Urinary bladder (tissue), 3 donors: ENCODE measurements at regions not wholly inside any gene's neighbourhood (a gene's known extent, or its start where the extent isn't known, plus 50 kb on each side); places are given as distances from the start of the nearest gene placed in this dataset.
"Not testable (repeated sequence)": the region's sequence is repeated elsewhere in the genome, so short reads cannot be mapped to it uniquely, and the experiment has no call there.

Source experiments
- DNase-seq: peaks from one replicate; pipeline ENCODE4 v3.0.0-alpha.2; 2015; ENCODE audit errors: extremely low spot score
- H3K27ac ChIP-seq: one replicate; pipeline ENCODE4 v1.5.1; 2013; ENCODE audit warnings: low read depth, mild to moderate bottlenecking, moderate library complexity
- H3K36me3 ChIP-seq: one replicate; pipeline ENCODE4 v1.6.1; 2013; ENCODE audit warnings: mild to moderate bottlenecking, moderate library complexity; ENCODE audit not compliant: insufficient read depth
- H3K4me1 ChIP-seq: one replicate; pipeline ENCODE4 v1.6.1; 2013; ENCODE audit warnings: mild to moderate bottlenecking, moderate library complexity; ENCODE audit not compliant: insufficient read depth
- H3K4me3 ChIP-seq: one replicate; pipeline ENCODE4 v1.5.1; 2013; ENCODE audit warnings: low read depth, low read length
- WGBS: extraction: QIAGEN DNeasy Blood & Tissue Kit; methylation state at CpG from one replicate; pipeline ENCODE4 v1.1.7; 2013; 5-methylcytosine and 5-hydroxymethylcytosine counted together
- donor health status: healthy with polysubstance abuse.
- donor health status: healthy.

DNA sequence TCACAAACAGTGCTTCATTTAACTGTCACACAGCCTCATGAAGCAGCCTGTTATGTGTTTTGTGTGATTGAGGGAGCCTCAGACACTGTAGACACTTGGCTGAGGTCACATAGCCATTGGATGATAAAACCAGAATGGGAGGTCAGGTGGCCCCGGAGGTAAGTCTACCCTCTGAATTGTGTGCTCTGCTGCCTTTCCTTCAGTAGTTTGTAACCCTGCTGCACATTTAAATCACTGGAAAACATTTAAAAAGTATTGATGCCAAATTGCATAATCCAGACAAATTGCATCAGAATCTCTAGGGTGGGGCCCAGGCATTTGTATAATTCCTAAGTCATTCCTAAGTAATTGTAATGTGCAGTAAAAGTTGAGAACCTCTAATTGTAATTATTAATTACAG lies 85.2 kb upstream of the ECI2 start:
- Histone ChIP-seq H3K27ac (no peak overlapping the region), H3K36me3 (no peaks in the 10 kb centered on the region), H3K4me3 (no peak overlapping the region), H3K4me1 (no peaks in the 10 kb centered on the region)
- 79% methylated on average over 1 of the region's 1 CpG for WGBS
- DNase-seq = no peak

DNA sequence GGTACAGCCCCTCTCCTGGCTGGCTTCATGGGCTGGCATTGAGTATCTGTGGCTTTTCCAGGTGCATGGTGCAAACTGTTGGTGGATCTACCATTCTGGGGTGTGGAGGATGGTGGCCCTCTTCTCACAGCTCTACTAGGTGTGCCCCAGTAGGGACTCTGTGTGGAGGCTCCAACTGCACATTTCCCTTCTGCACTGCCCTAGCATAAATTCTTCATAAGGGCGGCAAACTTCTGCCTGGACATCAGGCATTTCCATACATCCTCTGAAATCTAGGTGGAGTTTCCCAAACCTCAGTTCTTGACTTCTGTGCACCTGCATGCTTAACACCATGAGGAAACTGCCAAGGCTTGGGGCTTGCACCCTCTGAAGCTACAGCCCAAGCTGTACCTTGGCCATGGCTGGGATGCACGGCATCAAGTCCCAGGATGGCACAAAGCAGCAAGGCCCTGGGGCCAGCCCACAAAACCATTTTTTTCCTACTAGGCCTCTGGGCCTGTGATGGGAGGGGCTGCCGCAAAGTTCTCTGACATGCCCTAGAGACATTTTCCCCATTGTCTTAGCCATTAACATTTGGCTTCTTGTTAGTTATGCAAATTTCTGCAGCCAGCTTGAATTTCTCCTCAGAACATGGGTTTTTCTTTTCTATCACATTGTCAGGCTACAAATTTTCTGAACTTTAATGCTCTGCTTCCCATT lies 83.4 kb upstream of the ECI2 start:
- H3K27ac ChIP-seq, H3K36me3 ChIP-seq, H3K4me1 ChIP-seq, DNase-seq, H3K4me3 ChIP-seq: not testable (repeated sequence)
- WGBS = 99% methylated on average over 3 of the region's 3 CpGs

DNA sequence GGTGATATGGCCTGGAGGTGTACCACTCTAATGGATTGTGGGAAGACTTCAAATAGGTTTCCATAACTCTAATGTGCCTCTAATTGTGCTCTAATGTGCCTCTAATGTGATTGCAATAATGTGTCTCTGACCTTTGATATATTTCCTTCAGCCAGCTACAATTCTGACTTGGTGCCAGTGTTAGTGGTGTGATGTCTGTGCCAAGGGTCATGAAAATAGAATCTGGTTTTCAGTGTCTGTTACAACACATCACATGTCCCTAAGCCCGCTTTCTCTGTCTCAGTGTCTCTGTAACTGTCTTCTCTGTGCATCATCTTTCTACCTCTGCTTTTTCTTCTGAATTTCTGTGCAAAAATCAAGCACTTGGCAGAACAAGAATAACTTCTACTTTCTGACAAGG lies 77.2 kb upstream of the ECI2 start:
- WGBS = 84% methylated on average over 1 of the region's 1 CpG
- Histone ChIP-seq H3K4me1 (no peaks in the 10 kb centered on the region), H3K4me3 (no peak overlapping the region), H3K36me3 (no peaks in the 10 kb centered on the region), H3K27ac (no peak overlapping the region)
- no peak for DNase-seq

DNA sequence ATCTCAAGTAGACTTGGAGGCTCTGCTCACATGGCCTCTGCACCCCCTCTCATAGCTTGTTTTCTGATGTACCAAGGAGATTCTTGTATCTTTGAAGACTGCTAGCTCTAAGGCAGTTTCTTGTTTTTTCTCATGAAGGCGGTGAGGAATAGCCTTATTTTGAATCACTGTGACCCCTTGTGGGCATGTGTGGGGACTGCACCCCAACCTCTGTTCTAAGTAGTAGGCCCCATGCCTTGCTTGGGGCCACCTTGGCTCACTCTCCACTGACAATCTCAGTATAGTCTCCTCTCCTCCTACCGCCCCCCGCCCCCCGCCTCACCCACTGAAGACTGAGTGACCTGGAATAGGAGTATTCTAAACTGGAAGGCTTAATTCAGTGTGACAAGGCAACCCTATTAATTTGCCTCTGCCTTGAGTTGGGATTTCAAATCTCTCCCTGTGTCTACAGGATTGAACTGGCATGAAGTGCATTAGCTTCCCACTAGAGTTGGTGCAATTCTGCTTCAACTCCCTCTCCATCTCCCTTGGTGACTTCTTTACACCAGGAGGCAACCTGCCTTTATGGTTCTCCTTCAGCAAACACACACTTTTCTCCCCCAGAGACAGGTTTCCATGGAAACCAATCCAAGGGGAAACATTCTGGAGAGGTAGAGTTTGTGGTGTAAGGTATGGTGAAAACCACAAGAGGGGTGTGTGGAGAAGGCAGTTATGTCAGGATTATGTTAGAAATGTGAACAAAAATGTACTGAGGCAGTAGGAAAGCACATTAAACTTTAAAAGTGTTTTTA lies 75.4 kb upstream of the ECI2 start:
- no peak overlapping the region for H3K27ac ChIP-seq
- H3K4me3 ChIP-seq = no peak overlapping the region
- H3K36me3 ChIP-seq = no peaks in the 10 kb centered on the region
- no peak for DNase-seq
- WGBS = 71% methylated on average over 4 of the region's 4 CpGs
- no peaks in the 10 kb centered on the region for H3K4me1 ChIP-seq

DNA sequence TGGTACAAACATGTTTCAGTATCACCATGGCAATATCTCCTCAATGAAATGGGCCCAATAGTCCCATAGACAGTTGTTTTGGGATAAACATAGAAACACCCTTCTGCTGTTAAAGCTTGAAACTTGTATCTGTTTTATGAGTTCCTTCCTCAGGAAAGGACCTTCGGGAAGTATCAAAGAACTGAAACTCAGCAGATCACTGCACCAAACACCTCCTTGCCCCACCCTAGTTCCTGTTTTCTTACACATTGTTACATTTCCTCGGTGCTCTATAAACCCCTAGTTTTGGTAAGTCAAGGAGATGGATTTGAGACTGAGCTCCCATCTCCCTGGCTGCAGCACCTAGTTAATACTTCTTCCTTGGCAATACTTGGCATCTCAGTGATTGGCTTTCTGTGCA lies 73.8 kb upstream of the ECI2 start:
- Histone ChIP-seq H3K4me3 (no peak overlapping the region), H3K36me3 (no peaks in the 10 kb centered on the region), H3K4me1 (no peaks in the 10 kb centered on the region), H3K27ac (no peak overlapping the region)
- no peak for DNase-seq
- 74% methylated on average over 2 of the region's 2 CpGs for WGBS

DNA sequence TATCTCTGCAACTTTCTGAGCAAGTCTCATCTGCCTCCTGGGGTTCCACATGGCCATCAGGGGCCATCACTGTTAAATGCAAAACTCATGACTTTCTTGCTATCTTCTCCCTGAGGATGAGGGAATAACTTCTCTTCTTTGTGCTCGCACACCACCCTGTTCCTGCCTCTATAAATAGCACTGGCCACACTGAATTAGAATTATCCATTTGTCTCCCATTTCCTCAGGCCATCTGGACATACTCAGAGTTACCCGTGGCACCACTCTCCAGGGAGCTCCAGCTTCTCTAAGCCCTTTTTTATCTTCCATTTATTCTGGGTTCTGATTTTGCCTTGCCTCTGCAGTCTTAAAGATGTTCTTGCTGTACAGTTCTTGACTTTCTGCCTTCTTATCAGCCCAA lies 72.8 kb upstream of the ECI2 start:
- Histone ChIP-seq H3K4me1 (no peaks in the 10 kb centered on the region), H3K27ac (no peak overlapping the region), H3K36me3 (no peaks in the 10 kb centered on the region), H3K4me3 (no peak overlapping the region)
- 50% methylated on average over 2 of the region's 2 CpGs for WGBS
- no peak for DNase-seq

DNA sequence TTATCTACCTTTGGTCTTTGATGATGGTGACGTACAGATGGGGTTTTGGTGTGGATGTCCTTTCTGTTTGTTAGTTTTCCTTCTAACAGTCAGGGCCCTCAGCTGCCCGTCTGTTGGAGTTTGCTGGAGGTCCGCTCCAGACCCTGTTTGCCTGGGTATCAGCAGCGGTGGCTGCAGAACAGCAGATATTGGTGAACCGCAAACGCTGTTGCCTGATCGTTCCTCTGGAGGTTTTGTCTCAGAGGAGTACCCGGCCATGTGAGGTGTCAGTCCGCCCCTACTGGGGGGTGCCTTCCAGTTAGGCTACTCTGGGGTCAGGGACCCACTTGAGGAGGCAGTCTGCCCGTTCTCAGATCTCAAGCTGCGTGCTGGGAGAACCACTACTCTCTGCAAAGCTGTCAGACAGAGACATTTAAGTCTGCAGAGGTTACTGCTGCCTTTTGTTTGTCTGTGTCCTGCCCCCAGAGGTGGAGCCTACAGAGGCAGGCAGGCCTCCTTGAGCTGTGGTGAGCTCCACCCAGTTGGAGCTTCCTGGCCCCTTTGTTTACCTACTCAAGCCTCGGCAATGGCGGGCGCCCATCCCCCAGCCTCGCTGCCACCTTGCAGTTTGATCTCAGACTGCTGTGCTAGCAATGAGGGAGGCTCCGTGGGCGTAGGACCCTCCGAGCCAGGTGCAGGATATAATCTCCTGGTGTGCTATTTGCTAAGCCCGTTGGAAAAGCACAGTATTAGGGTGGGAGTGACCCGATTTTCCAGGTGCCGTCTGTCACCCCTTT lies 68.5 kb upstream of the ECI2 start:
- DNase-seq, H3K4me1 ChIP-seq, H3K36me3 ChIP-seq, H3K4me3 ChIP-seq, H3K27ac ChIP-seq: not testable (repeated sequence)
- 93% methylated on average over 21 of the region's 21 CpGs for WGBS

DNA sequence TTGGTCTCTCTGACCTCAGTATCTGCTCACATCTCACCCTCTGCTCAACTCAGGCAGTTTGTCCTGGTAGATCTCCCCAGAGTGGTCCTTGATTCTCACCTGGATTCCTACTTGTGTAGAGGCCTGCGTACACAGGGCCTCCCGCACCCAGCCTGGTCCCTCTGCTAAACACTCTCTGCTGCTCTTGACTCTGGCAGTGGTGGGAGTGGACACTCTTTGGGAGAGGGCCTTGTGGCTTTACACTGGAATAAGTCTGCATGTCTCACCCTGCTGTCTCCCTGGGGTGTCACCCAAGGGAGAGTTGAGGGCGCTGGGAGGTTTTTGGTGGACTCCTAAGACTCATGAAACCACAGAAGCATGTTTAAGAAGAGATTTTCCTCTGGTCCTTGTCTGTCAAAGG lies 57.3 kb upstream of the ECI2 start:
- WGBS = 66% methylated on average over 3 of the region's 3 CpGs
- no peaks in the 10 kb centered on the region for H3K4me1 ChIP-seq
- no peak overlapping the region for H3K4me3 ChIP-seq
- DNase-seq = no peak
- H3K36me3 ChIP-seq = no peaks in the 10 kb centered on the region
- H3K27ac ChIP-seq = no peak overlapping the region

DNA sequence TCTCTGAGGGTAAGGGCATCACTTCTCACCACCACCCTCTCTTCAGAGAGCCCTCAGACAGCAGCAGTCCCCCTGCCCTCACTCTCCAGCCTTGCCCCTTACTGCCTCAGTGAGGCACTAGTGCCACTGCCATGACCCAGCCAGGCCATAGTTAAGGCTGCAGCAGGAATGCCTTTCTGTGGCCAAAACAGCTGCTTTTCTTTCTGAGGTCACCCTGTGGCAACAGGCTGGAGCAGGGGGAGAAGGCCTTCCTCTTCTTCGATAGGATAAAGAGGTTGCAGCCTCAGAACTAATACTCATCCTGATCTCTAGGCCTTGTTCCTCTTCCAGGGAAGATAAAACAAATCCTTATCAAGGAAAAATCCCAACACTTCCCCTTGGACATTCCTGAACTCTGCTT lies 56.8 kb upstream of the ECI2 start:
- Histone ChIP-seq H3K36me3 (no peaks in the 10 kb centered on the region), H3K27ac (no peak overlapping the region), H3K4me1 (no peaks in the 10 kb centered on the region), H3K4me3 (no peak overlapping the region)
- WGBS = 77% methylated on average over 1 of the region's 1 CpG
- DNase-seq = no peak

DNA sequence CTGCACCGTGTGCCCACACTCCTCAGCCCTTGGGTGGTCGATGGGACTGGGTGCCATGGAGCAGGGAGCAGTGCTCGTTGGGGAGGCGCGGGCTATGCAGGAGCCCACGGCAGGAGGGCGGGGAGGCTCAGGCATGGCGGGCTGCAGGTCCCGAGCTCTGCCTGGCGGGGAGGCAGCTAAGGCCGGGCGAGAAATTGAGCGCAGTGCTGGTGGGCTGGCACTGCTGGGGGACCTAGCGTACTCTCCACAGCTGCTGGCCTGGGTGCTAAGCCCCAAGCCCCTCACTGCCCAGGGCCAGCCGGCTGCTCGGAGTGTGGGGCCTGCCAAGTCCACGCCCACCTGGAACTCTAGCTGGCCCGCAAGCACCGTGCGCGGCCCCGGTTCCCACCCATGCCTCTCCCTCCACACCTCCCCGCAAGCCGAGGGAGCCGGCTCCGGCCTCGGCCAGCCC lies 55.9 kb upstream of the ECI2 start:
- 95% methylated on average over 27 of the region's 27 CpGs for WGBS
- no peak for DNase-seq
- H3K27ac ChIP-seq = no peak overlapping the region
- H3K4me3 ChIP-seq = no peak overlapping the region
- no peaks in the 10 kb centered on the region for H3K36me3 ChIP-seq
- no peaks in the 10 kb centered on the region for H3K4me1 ChIP-seq

DNA sequence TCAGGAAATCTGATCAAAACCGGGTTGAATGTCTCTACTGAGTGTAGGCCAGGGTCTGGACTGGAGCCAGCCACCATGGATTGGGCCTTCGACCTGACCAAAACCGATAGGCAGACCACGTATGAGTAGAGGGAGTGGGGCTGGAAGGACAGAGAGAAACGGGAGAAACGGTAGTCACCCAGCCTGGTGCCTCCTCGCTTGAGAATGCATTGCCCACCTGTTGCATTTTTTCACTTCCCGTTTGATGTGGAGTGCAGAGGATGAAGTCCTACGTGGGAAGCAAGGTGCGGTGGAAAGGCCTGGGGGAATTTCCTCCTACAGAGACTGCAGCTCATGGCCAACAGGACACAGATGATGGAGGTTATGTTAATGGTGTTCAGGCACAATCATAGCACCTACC lies 53.9 kb upstream of the ECI2 start:
- 91% methylated on average over 10 of the region's 10 CpGs for WGBS
- H3K4me1 ChIP-seq = no peaks in the 10 kb centered on the region
- no peaks in the 10 kb centered on the region for H3K36me3 ChIP-seq
- no peak overlapping the region for H3K27ac ChIP-seq
- H3K4me3 ChIP-seq = no peak overlapping the region
- no peak for DNase-seq

DNA sequence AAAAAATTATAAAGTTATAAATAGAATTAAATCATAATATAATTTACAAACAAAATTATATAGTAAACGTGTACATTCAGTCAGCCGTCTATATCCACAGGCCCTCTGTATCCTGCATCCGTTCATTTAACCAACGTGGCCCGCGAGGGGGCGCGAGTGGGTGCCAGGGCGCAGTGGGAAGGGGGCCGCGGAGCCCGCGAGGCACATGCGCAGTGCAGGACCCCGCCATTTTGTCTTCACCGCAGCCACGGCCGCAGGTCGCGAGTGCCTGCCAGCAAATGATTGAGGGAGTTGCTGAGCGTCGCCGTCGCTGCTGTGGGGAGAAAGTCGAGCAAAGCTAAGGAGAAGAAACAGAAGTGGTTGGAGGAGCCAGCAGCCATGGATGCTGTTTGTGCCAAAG lies 53.4 kb upstream of the ECI2 start:
- H3K4me3 ChIP-seq = no peak overlapping the region
- no peak for DNase-seq
- H3K4me1 ChIP-seq = no peaks in the 10 kb centered on the region
- WGBS = 96% methylated on average over 25 of the region's 25 CpGs
- no peak overlapping the region for H3K27ac ChIP-seq
- no peaks in the 10 kb centered on the region for H3K36me3 ChIP-seq

DNA sequence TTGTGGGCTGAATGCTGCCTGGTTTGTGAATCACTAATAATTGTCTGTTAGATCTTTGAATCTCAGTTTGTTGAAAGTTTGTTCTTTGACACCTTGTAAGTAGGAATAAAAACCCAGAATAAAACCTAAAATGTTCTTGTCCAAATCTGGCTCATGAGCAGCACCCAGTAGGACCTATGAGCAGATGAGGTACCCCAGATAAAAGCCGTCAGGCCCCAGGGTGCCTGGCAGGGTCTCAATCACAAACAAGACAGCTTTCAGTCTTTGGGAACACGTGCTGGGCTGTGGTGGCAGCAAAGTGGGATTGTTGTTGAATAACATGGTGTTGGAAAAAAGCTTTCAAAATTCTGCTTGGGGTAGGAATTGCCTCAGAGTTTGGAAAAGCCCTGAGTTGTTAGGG lies 52.1 kb upstream of the ECI2 start:
- no peak for DNase-seq
- Histone ChIP-seq H3K36me3 (no peaks in the 10 kb centered on the region), H3K27ac (no peak overlapping the region), H3K4me3 (no peak overlapping the region), H3K4me1 (no peaks in the 10 kb centered on the region)
- WGBS = 82% methylated on average over 2 of the region's 2 CpGs

DNA sequence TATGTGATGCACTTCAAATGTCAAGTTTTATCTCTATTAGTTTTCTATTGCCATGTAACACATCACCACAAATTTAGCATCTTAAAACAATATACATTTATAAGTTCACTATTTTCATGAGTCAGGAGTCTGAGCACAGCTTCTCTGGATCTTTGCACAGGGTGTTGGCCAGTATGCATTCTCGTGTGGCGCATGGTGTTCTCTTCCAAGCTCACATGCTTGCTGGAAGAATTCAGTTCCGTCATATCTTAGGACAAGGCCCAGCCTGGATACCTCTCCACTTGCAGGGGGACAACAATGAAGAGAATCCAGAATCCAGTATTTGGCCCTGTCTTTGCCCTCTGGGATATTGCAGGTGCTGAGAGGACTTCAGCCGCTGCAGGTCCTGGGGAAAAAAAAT lies 51.0 kb upstream of the ECI2 start:
- H3K36me3 ChIP-seq = no peaks in the 10 kb centered on the region
- H3K27ac ChIP-seq = no peak overlapping the region
- no peaks in the 10 kb centered on the region for H3K4me1 ChIP-seq
- DNase-seq = no peak
- H3K4me3 ChIP-seq = no peak overlapping the region
- 80% methylated on average over 4 of the region's 4 CpGs for WGBS
